Activated naive CD8-positive, alpha-beta T cell treated with anti-CD3 and anti-CD28 coated beads for 36 hours (primary cell): ENCODE measurements at regions not wholly inside any gene's neighbourhood (a gene's known extent, or its start where the extent isn't known, plus 50 kb on each side); places are given as distances from the start of the nearest gene placed in this dataset.

Experiments used
- DNase-seq: peaks from one replicate; pipeline ENCODE4 v3.0.0; 2021
- H3K27ac Mint-ChIP-seq: one replicate; pipeline ENCODE4 v1.8.0; 2022; ENCODE audit warnings: mild to moderate bottlenecking, moderate library complexity, mixed read lengths
- H3K27me3 Mint-ChIP-seq: one replicate; pipeline ENCODE4 v1.8.0; 2022; ENCODE audit warnings: mild to moderate bottlenecking, mixed read lengths
- H3K36me3 Mint-ChIP-seq: one replicate; pipeline ENCODE4 v1.8.0; 2021; ENCODE audit warnings: mild to moderate bottlenecking, mixed read lengths
- H3K4me1 Mint-ChIP-seq: one replicate; pipeline ENCODE4 v1.8.0; 2021; ENCODE audit warnings: mixed read lengths
- H3K4me3 Mint-ChIP-seq: one replicate; pipeline ENCODE4 v1.8.0; 2022; ENCODE audit warnings: mild to moderate bottlenecking, moderate library complexity, mixed read lengths
- H3K9me3 Mint-ChIP-seq: one replicate; pipeline ENCODE4 v1.8.0; 2022; ENCODE audit warnings: mixed read lengths

DNA sequence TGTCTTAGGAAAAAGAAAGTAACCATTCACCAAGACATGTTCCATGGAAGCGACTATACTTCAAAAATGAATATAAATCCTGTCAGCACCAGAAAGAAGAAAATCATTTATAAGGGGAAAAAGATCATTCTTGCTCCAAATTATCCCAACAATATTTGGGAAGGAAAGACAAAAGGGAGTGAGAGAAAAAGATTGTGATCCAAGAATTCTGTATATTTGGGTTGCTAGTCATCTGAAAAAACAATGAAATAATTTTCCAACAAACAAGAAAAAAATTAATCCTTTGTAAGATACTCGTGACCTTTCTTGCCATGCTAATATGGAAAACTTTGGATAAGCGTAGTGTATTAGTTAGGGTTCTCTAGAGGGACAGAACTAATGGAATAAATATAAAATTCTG is 163.2 kb upstream of the ZNF32 start:
- H3K4me1 Mint-ChIP-seq = peaks cover 53% of the 10 kb centered on the region
- H3K27ac Mint-ChIP-seq = no peak overlapping the region
- no peak overlapping the region for H3K4me3 Mint-ChIP-seq
- peaks cover 3% of the 10 kb centered on the region for H3K36me3 Mint-ChIP-seq
- no peaks in the 10 kb centered on the region for H3K9me3 Mint-ChIP-seq
- no peak for DNase-seq
- no peaks in the 10 kb centered on the region for H3K27me3 Mint-ChIP-seq

DNA sequence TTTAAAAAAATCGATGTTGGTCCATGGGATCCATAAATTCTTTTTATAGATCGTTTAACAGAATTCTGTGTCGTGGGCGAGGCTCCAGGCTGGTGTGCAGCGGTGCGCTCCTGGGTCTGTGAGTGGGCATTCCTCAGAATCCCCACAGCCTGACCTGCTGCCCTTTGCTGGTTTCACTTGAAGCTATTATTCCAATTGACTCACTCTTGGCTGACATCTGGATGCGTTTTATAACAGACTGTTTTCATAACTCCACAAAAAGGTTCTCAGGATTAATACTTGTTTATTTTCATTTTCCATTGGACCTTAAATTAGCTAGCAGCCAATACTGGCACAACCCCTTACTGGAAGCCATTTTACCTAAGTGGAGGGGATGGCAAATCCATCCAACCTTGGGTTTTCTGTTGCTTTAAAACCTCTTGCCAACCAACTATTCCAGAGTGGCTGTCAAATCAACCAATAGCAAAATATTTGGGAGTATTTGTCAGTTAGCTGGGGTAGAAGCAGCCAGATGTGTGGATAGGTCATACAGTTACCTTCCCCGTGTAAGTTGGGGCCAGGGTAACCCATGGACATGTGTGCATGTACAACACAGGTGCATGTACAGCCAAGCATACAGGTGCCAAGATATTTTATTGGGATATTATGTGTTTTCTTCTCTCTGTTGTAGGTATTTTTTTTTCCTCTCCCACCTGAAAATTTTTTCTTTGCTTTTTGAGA is 160.7 kb upstream of the ZNF32 start:
- H3K27ac Mint-ChIP-seq = no peak overlapping the region
- H3K4me1 Mint-ChIP-seq = peaks cover 34% of the 10 kb centered on the region
- peaks cover 2% of the 10 kb centered on the region for H3K36me3 Mint-ChIP-seq
- H3K4me3 Mint-ChIP-seq = no peak overlapping the region
- H3K27me3 Mint-ChIP-seq = no peaks in the 10 kb centered on the region
- H3K9me3 Mint-ChIP-seq = no peaks in the 10 kb centered on the region
- no peak for DNase-seq

DNA sequence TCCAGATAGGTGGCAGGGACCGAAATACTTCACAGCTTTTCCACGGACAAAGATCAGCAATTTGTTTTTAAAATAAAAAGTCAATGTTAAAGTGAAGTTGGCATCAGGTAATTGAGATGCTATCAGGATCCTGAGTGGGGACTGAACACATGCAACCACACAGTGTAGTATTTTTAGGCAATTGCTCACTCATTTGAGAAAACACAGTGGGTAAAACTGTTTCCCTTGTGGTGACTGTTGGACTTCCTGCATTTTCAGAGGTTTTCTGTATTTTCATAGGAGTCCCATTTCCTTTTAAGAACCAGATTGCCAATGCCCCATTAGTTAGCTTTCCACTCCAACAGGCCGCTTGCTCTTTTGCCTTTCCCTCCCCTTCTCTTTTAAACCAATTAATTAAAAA is 159.5 kb upstream of the ZNF32 start:
- no peaks in the 10 kb centered on the region for H3K27me3 Mint-ChIP-seq
- no peak overlapping the region for H3K4me3 Mint-ChIP-seq
- H3K36me3 Mint-ChIP-seq = peaks cover 2% of the 10 kb centered on the region
- H3K27ac Mint-ChIP-seq = no peak overlapping the region
- H3K4me1 Mint-ChIP-seq = peaks cover 34% of the 10 kb centered on the region
- H3K9me3 Mint-ChIP-seq = no peaks in the 10 kb centered on the region
- no peak for DNase-seq

DNA sequence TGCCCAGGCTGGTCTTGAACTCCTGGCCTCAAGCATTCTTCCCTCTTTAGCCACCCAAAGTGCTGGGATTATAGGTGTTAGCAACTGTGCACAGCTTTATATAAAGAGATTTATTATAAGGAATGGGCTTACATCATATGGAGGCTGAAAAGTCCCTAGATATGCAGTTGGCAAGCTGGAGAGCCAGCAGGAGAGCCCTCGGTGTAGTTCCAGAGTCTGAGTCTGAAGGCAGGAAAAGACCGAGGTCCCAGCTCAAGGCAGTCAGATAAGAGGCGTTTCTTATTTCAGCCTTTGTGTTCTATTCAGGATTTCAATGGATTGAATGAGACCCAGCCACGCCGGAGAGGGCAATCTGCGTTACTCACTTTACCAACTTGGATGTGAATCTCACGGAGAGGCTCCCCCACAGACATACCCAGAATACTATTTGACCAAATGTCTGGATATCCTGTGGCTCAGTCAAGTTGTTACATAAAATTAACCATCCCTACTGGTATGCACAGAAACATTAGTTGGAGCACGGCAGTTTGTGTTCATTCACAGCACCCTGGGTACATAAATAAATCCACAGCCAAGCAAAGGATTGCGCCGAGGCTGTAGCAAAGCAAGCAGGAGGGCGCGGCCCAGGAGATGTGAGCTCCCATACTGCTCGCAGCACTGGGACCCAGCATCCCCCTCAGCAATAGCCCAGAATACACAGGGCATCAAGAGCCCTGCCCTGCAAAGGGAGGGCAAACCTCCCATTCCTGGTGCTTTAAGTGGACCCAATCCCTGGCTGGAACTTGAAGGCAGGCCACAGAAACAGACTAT is 158.4 kb upstream of the ZNF32 start:
- no peak for DNase-seq
- Mint-ChIP-seq H3K27ac (no peak overlapping the region), H3K27me3 (no peaks in the 10 kb centered on the region), H3K4me1 (peaks cover 34% of the 10 kb centered on the region), H3K36me3 (peaks cover 2% of the 10 kb centered on the region), H3K4me3 (no peak overlapping the region), H3K9me3 (no peaks in the 10 kb centered on the region)

DNA sequence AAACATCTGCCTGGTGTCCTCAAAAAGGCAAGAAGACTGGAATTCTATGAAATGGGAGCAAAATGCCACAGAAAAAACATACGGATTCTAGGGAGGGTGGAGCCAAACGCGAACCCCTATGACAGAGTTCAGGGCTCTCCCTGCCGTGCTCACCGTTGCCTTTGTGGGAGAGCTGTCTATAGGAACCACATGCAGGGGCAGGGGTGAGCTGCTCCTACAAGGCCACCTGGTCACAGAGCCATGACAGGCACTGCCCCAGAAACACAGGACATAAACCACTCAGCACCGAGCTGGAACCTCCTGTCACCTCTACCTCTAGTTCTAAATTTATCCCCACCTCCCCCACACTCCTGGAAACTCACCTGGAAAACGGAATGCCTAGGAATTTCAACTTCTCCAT is 155.1 kb upstream of the ZNF32 start:
- no peaks in the 10 kb centered on the region for H3K9me3 Mint-ChIP-seq
- H3K27me3 Mint-ChIP-seq = no peaks in the 10 kb centered on the region
- no peak overlapping the region for H3K4me3 Mint-ChIP-seq
- H3K36me3 Mint-ChIP-seq = no peaks in the 10 kb centered on the region
- no peak overlapping the region for H3K27ac Mint-ChIP-seq
- DNase-seq = no peak
- peaks cover 21% of the 10 kb centered on the region for H3K4me1 Mint-ChIP-seq

DNA sequence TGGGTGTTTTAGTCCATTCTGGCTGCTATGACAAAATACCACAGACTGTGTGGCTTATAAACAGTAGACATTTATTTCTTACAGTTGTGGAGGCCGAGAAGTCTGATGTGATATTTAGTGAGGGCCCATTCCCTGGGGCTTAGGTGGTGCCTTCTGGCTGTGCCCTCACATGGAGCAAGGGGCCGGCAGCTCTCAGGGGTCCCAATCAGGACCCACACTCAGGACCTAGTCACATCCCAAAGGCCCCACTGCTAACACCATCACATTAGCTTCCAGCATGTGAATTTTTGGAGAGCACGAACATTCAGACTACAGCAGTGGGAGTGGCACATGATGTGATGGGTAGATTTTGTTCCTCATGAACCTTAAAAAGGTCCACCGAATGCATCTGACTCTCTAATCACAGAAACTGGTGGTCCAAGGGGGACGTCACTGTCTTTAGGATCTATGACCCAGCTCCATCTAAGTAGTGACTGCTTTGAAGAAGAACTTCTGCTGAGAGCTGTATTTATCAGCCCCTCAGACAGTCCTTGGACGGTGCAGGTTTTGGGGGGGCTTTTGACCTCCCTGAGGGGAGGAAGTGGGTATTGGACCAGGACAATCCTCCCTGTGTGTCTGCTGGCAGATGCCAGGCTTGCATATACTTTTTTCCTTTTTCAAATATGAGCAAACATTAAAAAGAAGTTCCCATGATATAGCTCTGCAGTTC is 154.5 kb upstream of the ZNF32 start:
- no peaks in the 10 kb centered on the region for H3K36me3 Mint-ChIP-seq
- DNase-seq = no peak
- no peak overlapping the region for H3K27ac Mint-ChIP-seq
- no peaks in the 10 kb centered on the region for H3K9me3 Mint-ChIP-seq
- H3K4me3 Mint-ChIP-seq = no peak overlapping the region
- H3K27me3 Mint-ChIP-seq = no peaks in the 10 kb centered on the region
- H3K4me1 Mint-ChIP-seq = peaks cover 17% of the 10 kb centered on the region

DNA sequence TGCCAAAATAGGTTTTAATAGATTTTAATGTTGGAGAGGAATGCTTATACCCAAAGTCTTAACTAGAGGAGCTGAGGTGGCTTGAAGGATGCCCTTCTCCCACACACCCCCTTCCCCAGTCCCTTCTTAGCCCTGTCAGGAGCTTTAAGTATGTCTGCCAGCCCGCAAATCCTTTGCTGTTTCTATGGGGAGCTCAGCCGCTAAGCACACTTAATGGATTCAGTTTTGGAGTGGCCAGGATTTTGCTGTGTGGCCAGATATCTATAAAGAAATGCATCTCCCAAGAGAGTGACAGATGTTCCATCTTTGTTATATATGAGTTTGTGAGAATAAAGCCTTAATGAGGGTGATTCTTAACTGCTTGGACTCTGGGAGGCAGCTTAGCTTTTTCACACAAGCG is 152.9 kb upstream of the ZNF32 start:
- no peak overlapping the region for H3K27ac Mint-ChIP-seq

DNA sequence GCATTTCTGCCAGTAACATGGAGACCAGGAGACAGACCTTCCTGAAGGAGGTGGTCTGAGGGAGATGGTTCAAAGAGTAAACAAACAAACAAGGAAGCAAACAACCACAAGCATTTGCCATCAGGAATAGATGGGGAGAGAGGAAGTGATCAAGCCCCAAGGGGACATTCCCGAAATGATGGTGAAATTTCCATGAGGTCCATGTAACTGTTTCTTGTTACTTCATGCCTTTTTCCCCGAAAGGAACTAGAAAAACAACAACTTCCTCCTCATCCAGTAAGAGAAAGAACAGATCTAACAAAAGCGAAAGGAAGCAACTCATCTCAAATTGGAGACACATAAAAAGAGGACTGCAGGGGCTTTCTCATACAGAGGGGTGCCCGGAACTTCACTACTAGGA is 152.5 kb upstream of the ZNF32 start:
- H3K9me3 Mint-ChIP-seq = no peaks in the 10 kb centered on the region
- no peaks in the 10 kb centered on the region for H3K27me3 Mint-ChIP-seq

More for the DNA sequence above, 152.9 kb upstream of the ZNF32 start:
- Mint-ChIP-seq H3K4me3 (no peak overlapping the region), H3K4me1 (peaks cover 9% of the 10 kb centered on the region), H3K27me3 (no peaks in the 10 kb centered on the region), H3K9me3 (no peaks in the 10 kb centered on the region), H3K36me3 (no peaks in the 10 kb centered on the region)
- no peak for DNase-seq

DNA sequence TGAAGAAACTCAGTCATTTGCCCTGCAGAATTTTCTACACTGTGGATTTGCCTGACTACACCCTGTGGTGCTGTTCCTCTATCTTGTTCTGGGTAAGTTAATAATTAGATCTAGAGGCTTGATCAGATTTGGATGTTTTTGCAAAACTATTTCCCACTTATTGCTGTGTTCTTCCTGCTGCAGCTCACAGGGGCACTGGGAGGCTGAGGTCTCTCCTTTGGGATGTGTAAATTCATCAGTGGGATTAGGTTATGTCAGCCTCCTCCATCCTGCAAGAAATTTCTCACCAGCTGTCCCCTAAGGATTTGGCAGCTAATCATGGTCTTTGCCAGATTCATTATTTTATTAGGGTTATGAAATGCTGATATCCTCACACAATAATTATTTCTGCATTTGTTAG is 148.1 kb upstream of the ZNF32 start:
- H3K36me3 Mint-ChIP-seq = no peaks in the 10 kb centered on the region
- H3K4me1 Mint-ChIP-seq = peaks cover 6% of the 10 kb centered on the region
- H3K4me3 Mint-ChIP-seq = no peak overlapping the region
- no peak for DNase-seq
- H3K27ac Mint-ChIP-seq = no peak overlapping the region
- no peaks in the 10 kb centered on the region for H3K27me3 Mint-ChIP-seq
- no peaks in the 10 kb centered on the region for H3K9me3 Mint-ChIP-seq

More for the DNA sequence above, 152.5 kb upstream of the ZNF32 start:
- Mint-ChIP-seq H3K4me3 (no peak overlapping the region), H3K36me3 (no peaks in the 10 kb centered on the region), H3K27ac (no peak overlapping the region), H3K4me1 (peaks cover 8% of the 10 kb centered on the region)
- no peak for DNase-seq

DNA sequence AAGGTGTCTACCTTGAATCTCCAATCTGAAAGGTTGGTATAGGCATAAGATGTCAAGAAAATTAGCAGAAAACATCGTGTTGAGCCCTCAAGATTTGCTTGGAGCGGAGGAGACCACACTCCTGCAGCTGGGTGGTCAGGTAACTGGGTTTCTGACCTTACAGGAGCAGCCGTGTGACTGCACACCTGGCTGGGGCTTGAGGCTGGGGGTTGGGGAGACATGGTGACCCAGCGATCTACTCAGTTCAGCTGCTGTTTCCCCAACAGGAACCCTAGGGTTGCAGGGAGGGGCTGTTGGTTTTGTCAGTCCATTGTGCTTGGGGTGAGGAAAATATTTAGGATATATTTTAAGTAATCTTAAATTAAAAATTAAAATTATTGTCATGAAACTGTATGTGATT is 147.0 kb upstream of the ZNF32 start:
- H3K36me3 Mint-ChIP-seq = no peaks in the 10 kb centered on the region
- no peaks in the 10 kb centered on the region for H3K27me3 Mint-ChIP-seq
- H3K27ac Mint-ChIP-seq = no peak overlapping the region
- no peaks in the 10 kb centered on the region for H3K4me1 Mint-ChIP-seq
- H3K9me3 Mint-ChIP-seq = no peaks in the 10 kb centered on the region
- DNase-seq = no peak
- no peak overlapping the region for H3K4me3 Mint-ChIP-seq

DNA sequence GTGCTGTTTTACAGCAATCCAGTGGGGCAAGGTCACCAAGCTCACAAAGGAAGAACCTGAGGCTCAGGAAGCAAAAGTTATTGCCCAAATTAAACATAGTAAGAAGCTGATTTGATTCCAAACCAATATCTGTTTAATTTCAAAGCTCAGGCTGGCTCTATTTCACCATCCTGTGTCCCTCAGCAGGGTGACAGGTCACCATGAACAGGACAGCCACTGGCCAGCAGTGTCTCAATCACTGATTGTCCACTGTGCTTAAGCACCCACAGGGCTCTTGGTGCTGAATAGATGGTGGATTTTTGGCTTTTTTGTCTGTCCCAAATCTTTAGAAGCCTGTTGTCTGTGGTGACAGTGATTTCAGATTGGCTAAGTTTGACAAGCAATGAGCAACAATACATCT is 146.4 kb upstream of the ZNF32 start:
- Mint-ChIP-seq H3K4me3 (no peak overlapping the region), H3K4me1 (no peaks in the 10 kb centered on the region), H3K27ac (no peak overlapping the region), H3K36me3 (no peaks in the 10 kb centered on the region), H3K9me3 (no peaks in the 10 kb centered on the region), H3K27me3 (no peaks in the 10 kb centered on the region)
- no peak for DNase-seq

DNA sequence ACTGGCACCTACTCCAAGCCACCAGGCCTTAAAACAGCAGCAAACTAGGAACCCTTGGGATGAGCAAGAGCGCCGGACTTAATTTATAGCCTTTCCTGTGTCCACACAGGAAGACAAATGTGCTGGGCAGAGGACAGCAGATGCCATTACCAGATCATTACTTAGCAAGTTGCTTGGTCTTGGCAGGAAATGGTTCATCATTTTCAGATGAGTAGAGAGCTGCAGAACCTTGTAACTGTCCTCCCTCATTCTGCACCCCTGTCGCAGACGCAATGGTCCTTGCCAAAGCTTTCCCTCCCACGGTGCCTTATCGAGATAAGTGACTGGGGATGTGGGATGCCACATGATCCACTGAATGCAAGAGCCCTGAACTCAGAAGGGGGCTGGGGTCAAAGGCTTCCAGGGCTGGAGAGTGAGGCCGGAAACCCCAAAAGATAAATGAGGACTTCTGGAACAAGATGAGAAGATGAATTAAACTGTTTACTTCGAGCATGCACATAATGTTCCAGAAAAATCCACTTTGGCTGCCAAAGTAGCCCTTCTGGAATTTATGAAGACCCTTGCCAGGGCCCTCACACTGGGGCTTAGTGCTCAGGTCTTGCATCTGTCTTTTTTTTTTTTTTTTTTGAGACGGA is 145.6 kb upstream of the ZNF32 start:
- Mint-ChIP-seq H3K27ac (no peak overlapping the region), H3K4me1 (no peaks in the 10 kb centered on the region), H3K36me3 (no peaks in the 10 kb centered on the region), H3K27me3 (no peaks in the 10 kb centered on the region), H3K9me3 (no peaks in the 10 kb centered on the region), H3K4me3 (no peak overlapping the region)
- no peak for DNase-seq

DNA sequence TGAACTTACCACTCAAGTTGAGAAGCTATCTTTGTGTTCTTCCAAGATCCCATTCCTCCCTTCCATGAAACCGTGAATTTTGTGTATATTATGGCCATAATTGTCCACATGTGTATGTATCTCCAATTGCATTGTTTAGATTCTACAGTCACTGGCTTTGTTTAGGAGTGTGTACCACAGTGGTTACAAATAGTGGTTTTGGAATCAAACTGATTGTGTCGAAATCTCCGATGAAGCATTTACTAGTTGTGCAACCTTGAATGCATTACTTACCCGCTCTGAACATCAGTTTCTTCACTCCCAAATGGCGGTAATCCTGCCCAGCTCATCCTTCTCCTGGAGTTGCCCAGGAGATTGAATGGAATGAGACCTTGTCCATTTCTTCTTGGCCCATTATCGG is 145.0 kb upstream of the ZNF32 start:
- H3K4me3 Mint-ChIP-seq = no peak overlapping the region
- no peak for DNase-seq
- H3K4me1 Mint-ChIP-seq = no peaks in the 10 kb centered on the region
- H3K27ac Mint-ChIP-seq = no peak overlapping the region
- H3K36me3 Mint-ChIP-seq = no peaks in the 10 kb centered on the region
- no peaks in the 10 kb centered on the region for H3K27me3 Mint-ChIP-seq
- no peaks in the 10 kb centered on the region for H3K9me3 Mint-ChIP-seq

DNA sequence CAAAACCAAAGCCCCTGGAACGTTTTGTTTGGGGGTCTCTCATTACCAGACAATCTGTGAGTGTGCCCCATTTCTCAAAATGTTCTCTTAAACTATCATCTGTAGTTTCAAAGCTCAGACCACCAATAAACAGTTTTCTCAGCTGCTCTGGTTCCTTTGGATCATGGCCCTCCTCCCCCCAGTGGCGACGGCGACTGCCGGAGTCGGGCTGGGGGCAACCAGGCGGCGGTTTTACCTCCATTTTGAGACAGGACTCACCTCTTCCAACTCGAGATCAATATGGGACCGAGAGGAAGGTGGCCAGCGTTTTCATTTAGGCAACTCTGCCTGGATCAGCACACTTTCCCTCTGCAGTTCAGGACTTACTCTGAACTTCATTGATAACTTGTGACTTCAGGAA is 141.5 kb upstream of the ZNF32 start:
- Mint-ChIP-seq H3K9me3 (no peaks in the 10 kb centered on the region), H3K27ac (no peak overlapping the region), H3K4me1 (no peaks in the 10 kb centered on the region), H3K27me3 (no peaks in the 10 kb centered on the region), H3K36me3 (no peaks in the 10 kb centered on the region), H3K4me3 (no peak overlapping the region)
- no peak for DNase-seq

DNA sequence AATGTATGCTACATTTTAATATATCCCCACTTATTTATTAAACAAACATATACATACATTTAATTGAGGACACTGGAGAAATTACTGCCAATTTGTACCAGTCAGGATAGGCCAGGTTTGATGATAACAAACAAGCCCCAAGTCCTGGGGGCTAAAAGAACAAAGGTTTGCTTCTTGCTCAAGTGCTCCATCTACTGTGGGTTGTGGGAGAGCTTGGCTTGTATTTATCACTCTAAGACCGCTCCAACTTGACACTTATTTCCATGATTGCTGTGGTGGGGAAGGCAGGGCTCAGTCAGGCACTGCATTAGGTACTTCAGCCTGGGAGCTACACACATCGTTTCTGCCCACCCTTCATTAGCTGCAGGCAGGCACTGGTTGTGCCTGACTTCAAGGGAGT is 136.6 kb upstream of the ZNF32 start:
- peaks cover 13% of the 10 kb centered on the region for H3K4me1 Mint-ChIP-seq
- H3K36me3 Mint-ChIP-seq = no peaks in the 10 kb centered on the region
- H3K27ac Mint-ChIP-seq = no peak overlapping the region

More for the DNA sequence above, 136.6 kb upstream of the ZNF32 start:
- no peaks in the 10 kb centered on the region for H3K27me3 Mint-ChIP-seq
- no peak overlapping the region for H3K4me3 Mint-ChIP-seq
- DNase-seq = no peak
- H3K9me3 Mint-ChIP-seq = no peaks in the 10 kb centered on the region
